ENCODE measurements at regions not wholly inside any gene's neighbourhood (a gene's known extent, or its start where the extent isn't known, plus 50 kb on each side); places are given as distances from the start of the nearest gene placed in this dataset.

DNA sequence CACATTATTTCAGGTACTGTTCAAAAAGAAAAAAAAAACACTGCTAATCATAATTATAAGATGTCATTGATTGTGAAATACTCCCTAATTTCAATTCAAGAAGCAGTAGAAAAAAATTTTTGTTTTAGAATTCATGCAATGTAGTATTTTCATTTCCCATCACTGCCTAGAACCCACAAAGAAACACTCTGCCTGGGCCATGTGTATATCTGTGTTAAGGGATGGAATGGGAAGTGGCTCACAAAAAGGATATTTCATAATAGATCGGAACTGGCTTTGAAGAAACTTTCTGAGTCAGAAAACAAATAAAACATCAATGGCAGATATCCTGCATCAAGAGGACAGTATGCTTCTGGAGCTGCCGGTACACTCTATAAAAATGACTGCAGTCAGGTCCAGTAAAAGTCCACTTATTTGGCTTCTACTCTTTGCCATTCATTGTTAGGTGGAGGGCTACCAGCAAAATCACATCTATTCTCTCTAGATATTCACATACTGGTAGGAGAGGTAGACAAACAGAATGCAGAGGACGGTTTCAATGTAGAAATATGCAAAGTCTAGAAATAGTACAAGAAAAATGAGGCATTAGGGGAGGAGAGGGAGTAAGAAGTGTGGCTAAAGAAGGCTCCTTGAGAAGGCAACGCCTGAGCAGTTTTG is 135.0 kb upstream of the TNFAIP3 start:
- no peaks in the 10 kb centered on the region for H3K27me3 ChIP-seq (replicated peaks in 1 of 2; ENCODE audit: control insufficient read depth in 2 of 2, insufficient read depth in 2 of 2, low read length in 1 of 2)
- no peaks in the 10 kb centered on the region for H4K20me1 ChIP-seq (ENCODE audit: control insufficient read depth, insufficient read depth)
- FAIRE-seq, result no peak
- BruUV-seq (replicated peaks), result no TSS peak
- no peak for DNase-seq (ENCODE audit: low read depth, low spot score)
- no peak overlapping the region for H3K27ac ChIP-seq (ENCODE audit: control insufficient read depth, insufficient read depth)
- H3K4me1 ChIP-seq (ENCODE audit: control insufficient read depth, insufficient read depth, low read length), result peaks cover 12% of the 10 kb centered on the region
- TF ChIP-seq CBFB (IDR thresholded peaks at IDR 0.05; ENCODE audit: low read depth) (no peak), KDM1A (IDR thresholded peaks at IDR 0.05; ENCODE audit: borderline replicate concordance) (no peak), SMAD1 (IDR thresholded peaks at IDR 0.05; ENCODE audit: low read depth, partially characterized antibody) (no peak), CHD2 (IDR thresholded peaks at IDR 0.05; ENCODE audit: borderline replicate concordance, low read depth, low read length) (no peak)
- TF ChIP-seq, protein P1, sequence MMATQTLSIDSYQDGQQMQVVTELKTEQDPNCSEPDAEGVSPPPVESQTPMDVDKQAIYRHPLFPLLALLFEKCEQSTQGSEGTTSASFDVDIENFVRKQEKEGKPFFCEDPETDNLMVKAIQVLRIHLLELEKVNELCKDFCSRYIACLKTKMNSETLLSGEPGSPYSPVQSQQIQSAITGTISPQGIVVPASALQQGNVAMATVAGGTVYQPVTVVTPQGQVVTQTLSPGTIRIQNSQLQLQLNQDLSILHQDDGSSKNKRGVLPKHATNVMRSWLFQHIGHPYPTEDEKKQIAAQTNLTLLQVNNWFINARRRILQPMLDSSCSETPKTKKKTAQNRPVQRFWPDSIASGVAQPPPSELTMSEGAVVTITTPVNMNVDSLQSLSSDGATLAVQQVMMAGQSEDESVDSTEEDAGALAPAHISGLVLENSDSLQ (IDR thresholded peaks at IDR 0.05), result no peak
- intact Hi-C loops (cut with micrococcal nuclease; ENCODE audit: unreplicated experiment), result no loop called here
- CTCF ChIA-PET, result interaction anchor here (0.8 to 2.1 kb wide), 4 partner anchors 9 to 15 kb away, joined by 3 to 8 read pairs (median 4); no protein-coding TSS in a partner anchor
- H3K4me3 ChIP-seq, result no peak overlapping the region
- no peak for ATAC-seq
- in situ Hi-C loops (cut with MboI), result no loop called here
- RAD21 ChIA-PET (ENCODE audit: unreplicated experiment), result interaction anchor here (0.8 to 1.2 kb wide), 2 partner anchors 15 to 139 kb away, joined by 3 to 4 read pairs; no protein-coding TSS in a partner anchor
- no peaks in the 10 kb centered on the region for H3K79me2 ChIP-seq (ENCODE audit: control insufficient read depth, insufficient read depth, low read length)
- H3K9ac ChIP-seq (ENCODE audit: control insufficient read depth, insufficient read depth, low read length), result no peak overlapping the region
- H3K9me3 ChIP-seq (replicated peaks; ENCODE audit: control insufficient read depth, insufficient read depth, low read length), result no peaks in the 10 kb centered on the region
- POLR2A ChIA-PET, result interaction anchor here (0.8 kb wide), 1 partner anchor 20 kb away, joined by 3 read pairs; no protein-coding TSS in a partner anchor
- SMC1A ChIA-PET (ENCODE audit: uncharacterized antibody, unreplicated experiment), result interaction anchor here (0.7 to 3.0 kb wide), 7 partner anchors 8 to 60 kb away, joined by 3 to 19 read pairs (median 3); no protein-coding TSS in a partner anchor
- H2AFZ ChIP-seq (ENCODE audit: control insufficient read depth, low read depth, low read length), result no peak overlapping the region
- H3K4me2 ChIP-seq (ENCODE audit: control insufficient read depth, insufficient read depth), result no peak overlapping the region
- no peaks in the 10 kb centered on the region for H3K36me3 ChIP-seq (ENCODE audit: control insufficient read depth in 2 of 2, insufficient read depth in 2 of 2, low read length in 1 of 2)
- WGBS (ENCODE audit: insufficient coverage, insufficient replicate concordance, low lambda C conversion rate, missing lambda C conversion rate), result 69% methylated on average over 4 of the region's 4 CpGs
